H1 (cell line): ENCODE measurements at regions not wholly inside any gene's neighbourhood (a gene's known extent, or its start where the extent isn't known, plus 50 kb on each side); places are given as distances from the start of the nearest gene placed in this dataset.

Source experiments
- BCL11A ChIP-seq, 2 experiments: IDR thresholded peaks; one replicate each; pipeline ENCODE4 v1.6.1; 2011; ENCODE audit warnings: low read depth in 2 of 2, low read length in 2 of 2, mild to moderate bottlenecking in 2 of 2
- TF ChIP-seq, protein P1 (sequence below), 3 experiments: IDR thresholded peaks; 1 replicate in 2 of 3; 2 replicates in 1 of 3; pipeline versions ENCODE4 v1.5.1 to v1.6.1; 2011; ENCODE audit warnings: low read length in 3 of 3, mild to moderate bottlenecking in 3 of 3, inconsistent platforms in 2 of 3, low read depth in 1 of 3, moderate library complexity in 1 of 3; ENCODE audit not compliant: insufficient read depth in 1 of 3; ENCODE audit errors: control extremely low read depth in 1 of 3

DNA sequence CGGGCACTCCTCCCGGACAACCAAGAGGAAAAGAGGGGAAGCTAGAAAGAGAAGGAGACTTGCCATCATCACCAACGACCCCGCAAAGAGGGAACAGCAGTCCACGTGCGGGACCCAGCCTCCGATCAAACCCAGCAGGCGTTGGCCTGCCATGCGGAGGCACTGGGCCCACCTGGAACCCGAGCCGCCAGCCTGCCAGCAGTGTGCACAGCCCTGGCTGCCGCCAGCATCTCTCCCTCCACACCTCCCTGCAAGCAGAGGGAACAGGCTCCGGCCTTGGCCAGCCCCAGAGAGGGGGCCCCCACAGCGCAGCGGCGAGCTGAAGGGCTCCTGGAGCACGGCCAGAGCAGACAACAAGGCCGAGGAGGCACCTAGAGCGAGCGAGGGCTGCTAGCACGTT is 1244.7 kb upstream of the B3GALT2 start (continued):
- TF ChIP-seq, protein P1, sequence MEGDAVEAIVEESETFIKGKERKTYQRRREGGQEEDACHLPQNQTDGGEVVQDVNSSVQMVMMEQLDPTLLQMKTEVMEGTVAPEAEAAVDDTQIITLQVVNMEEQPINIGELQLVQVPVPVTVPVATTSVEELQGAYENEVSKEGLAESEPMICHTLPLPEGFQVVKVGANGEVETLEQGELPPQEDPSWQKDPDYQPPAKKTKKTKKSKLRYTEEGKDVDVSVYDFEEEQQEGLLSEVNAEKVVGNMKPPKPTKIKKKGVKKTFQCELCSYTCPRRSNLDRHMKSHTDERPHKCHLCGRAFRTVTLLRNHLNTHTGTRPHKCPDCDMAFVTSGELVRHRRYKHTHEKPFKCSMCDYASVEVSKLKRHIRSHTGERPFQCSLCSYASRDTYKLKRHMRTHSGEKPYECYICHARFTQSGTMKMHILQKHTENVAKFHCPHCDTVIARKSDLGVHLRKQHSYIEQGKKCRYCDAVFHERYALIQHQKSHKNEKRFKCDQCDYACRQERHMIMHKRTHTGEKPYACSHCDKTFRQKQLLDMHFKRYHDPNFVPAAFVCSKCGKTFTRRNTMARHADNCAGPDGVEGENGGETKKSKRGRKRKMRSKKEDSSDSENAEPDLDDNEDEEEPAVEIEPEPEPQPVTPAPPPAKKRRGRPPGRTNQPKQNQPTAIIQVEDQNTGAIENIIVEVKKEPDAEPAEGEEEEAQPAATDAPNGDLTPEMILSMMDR (IDR thresholded peaks at IDR 0.05; ENCODE audit: control extremely low read depth in 1 of 3, insufficient read depth in 1 of 3, low read depth in 1 of 3, low read length in 3 of 3): no peak
- TF ChIP-seq BCL11A (IDR thresholded peaks at IDR 0.05; ENCODE audit: low read depth in 2 of 2, low read length in 2 of 2): no peak
- TF ChIP-seq, all 59 proteins: peak for 0
